WI38 (cell line): ENCODE measurements at regions not wholly inside any gene's neighbourhood (a gene's known extent, or its start where the extent isn't known, plus 50 kb on each side); places are given as distances from the start of the nearest gene placed in this dataset.

ENCODE experiments used
- H3K4me3 ChIP-seq: 2 replicates; pipeline ENCODE4 v1.5.1; 2011; ENCODE audit warnings: low read depth, mild to moderate bottlenecking, control low read depth, low read length
- CTCF ChIP-seq: IDR thresholded peaks from 2 replicates; pipeline ENCODE4 v1.5.1; 2012; ENCODE audit warnings: low read depth, mild to moderate bottlenecking, control low read depth, low read length

- H3K4me3 ChIP-seq, result no peak overlapping the region
- TF ChIP-seq CTCF, result no peak
These were observed 541.1 kb upstream of the GRAMD2B start for GRCh38 chr5:125882061-125882460.

- TF ChIP-seq CTCF, result no peak
These were observed 540.0 kb upstream of the GRAMD2B start for GRCh38 chr5:125883223-125883622.

GRCh38 chr5:125888358-125888757 is 534.9 kb upstream of the GRAMD2B start:
- TF ChIP-seq CTCF, result no peak
- no peak overlapping the region for H3K4me3 ChIP-seq

More at GRCh38 chr5:125883223-125883622, 540.0 kb upstream of the GRAMD2B start:
- no peak overlapping the region for H3K4me3 ChIP-seq

- H3K4me3 ChIP-seq, result no peak overlapping the region
- TF ChIP-seq CTCF, result no peak
These were observed 532.7 kb upstream of the GRAMD2B start for GRCh38 chr5:125890511-125890931.

- TF ChIP-seq CTCF, result no peak
- no peak overlapping the region for H3K4me3 ChIP-seq
These were observed 532.0 kb upstream of the GRAMD2B start for GRCh38 chr5:125891061-125891725.

- TF ChIP-seq CTCF, result no peak
- H3K4me3 ChIP-seq, result no peak overlapping the region
These were observed 528.8 kb upstream of the GRAMD2B start for GRCh38 chr5:125894383-125894782.

GRCh38 chr5:125896368-125896767 is 526.8 kb upstream of the GRAMD2B start:
- no peak for TF ChIP-seq CTCF
- no peak overlapping the region for H3K4me3 ChIP-seq
